SK-N-SH treated with all-trans-retinoic acid at 6 μM for 48 hours (cell line): ENCODE measurements at regions not wholly inside any gene's neighbourhood (a gene's known extent, or its start where the extent isn't known, plus 50 kb on each side); places are given as distances from the start of the nearest gene placed in this dataset.

Source experiments
- ATAC-seq: fragments of 200-7000 bp; cut with Tn5 transposase; 3 replicates; pipeline ENCODE4 v1.9.1; 2020; ENCODE audit warnings: mild to moderate bottlenecking, moderate library complexity
- ARNTL ChIP-seq: fragments of 450-650 bp; formaldehyde crosslinking; IDR thresholded peaks from 2 replicates; pipeline ENCODE4 v1.5.0; 2020; ENCODE audit warnings: low read depth, mild to moderate bottlenecking, moderate library complexity, borderline replicate concordance
- BACH2 ChIP-seq: fragments of 250-450 bp; sonication (Bioruptor Pico); IDR thresholded peaks from 2 replicates; pipeline ENCODE4 v1.9.0; 2021; ENCODE audit warnings: mild to moderate bottlenecking, borderline replicate concordance
- CREB5 ChIP-seq: fragments of 250-450 bp; sonication (Bioruptor Pico); IDR thresholded peaks from 2 replicates; pipeline ENCODE4 v1.5.1; 2020; ENCODE audit warnings: low read depth, mild to moderate bottlenecking, moderate library complexity
- CSDC2 ChIP-seq: fragments of 250-450 bp; sonication (Bioruptor Pico); IDR thresholded peaks from 2 replicates; pipeline ENCODE4 v1.5.0; 2020; ENCODE audit warnings: mild to moderate bottlenecking, moderate library complexity
- CSRNP3 ChIP-seq: fragments of 250-450 bp; sonication (Bioruptor Pico); IDR thresholded peaks from 2 replicates; pipeline ENCODE4 v1.5.1; 2021; ENCODE audit warnings: mild to moderate bottlenecking, moderate library complexity
- ESRRG ChIP-seq: fragments of 250-450 bp; sonication (Bioruptor Pico); IDR thresholded peaks from 2 replicates; pipeline ENCODE4 v1.6.1; 2021; ENCODE audit warnings: mild to moderate bottlenecking
- GLIS3 ChIP-seq: fragments of 250-450 bp; sonication (Bioruptor Pico); IDR thresholded peaks from 2 replicates; pipeline ENCODE4 v1.5.0; 2020; ENCODE audit warnings: mild to moderate bottlenecking, moderate library complexity
- ISL1 ChIP-seq: fragments of 250-450 bp; sonication (Bioruptor Pico); IDR thresholded peaks from 2 replicates; pipeline ENCODE4 v2.1.2; 2022; ENCODE audit warnings: mild to moderate bottlenecking, moderate library complexity
- OSR1 ChIP-seq: fragments of 250-450 bp; sonication (Bioruptor Pico); IDR thresholded peaks from 2 replicates; pipeline ENCODE4 v1.8.0; 2022; ENCODE audit warnings: moderate library complexity, mild to moderate bottlenecking, inconsistent platforms
- PATZ1 ChIP-seq: fragments of 250-450 bp; sonication (Bioruptor Pico); IDR thresholded peaks from 2 replicates; pipeline ENCODE4 v1.8.0; 2020; ENCODE audit warnings: mild to moderate bottlenecking, moderate library complexity, borderline replicate concordance
- POU6F1 ChIP-seq: fragments of 250-450 bp; sonication (Bioruptor Pico); IDR thresholded peaks from 2 replicates; pipeline ENCODE4 v1.8.0; 2021; ENCODE audit warnings: low read depth, mild to moderate bottlenecking, moderate library complexity, borderline replicate concordance
- PPARA ChIP-seq: fragments of 250-450 bp; sonication (Bioruptor Pico); IDR thresholded peaks from 2 replicates; pipeline ENCODE4 v1.5.0; 2020; ENCODE audit warnings: mild to moderate bottlenecking, borderline replicate concordance
- RARB ChIP-seq: fragments of 250-450 bp; sonication (Bioruptor Pico); IDR thresholded peaks from 2 replicates; pipeline ENCODE4 v1.8.0; 2021; ENCODE audit warnings: mild to moderate bottlenecking, moderate library complexity
- SNAI2 ChIP-seq: fragments of 250-450 bp; sonication (Bioruptor Pico); IDR thresholded peaks from 2 replicates; pipeline ENCODE4 v1.5.0; 2020; ENCODE audit warnings: mild to moderate bottlenecking, moderate library complexity
- TCF4 ChIP-seq: fragments of 250-450 bp; sonication (Bioruptor Pico); IDR thresholded peaks from 2 replicates; pipeline ENCODE4 v1.8.0; 2021; ENCODE audit warnings: mild to moderate bottlenecking, moderate library complexity, borderline replicate concordance
- TSHZ2 ChIP-seq: fragments of 250-450 bp; sonication (Bioruptor Pico); IDR thresholded peaks from 2 replicates; pipeline ENCODE4 v1.5.0; 2020; ENCODE audit warnings: mild to moderate bottlenecking, moderate library complexity
- ZC3H10 ChIP-seq: fragments of 250-450 bp; sonication (Bioruptor Pico); IDR thresholded peaks from 2 replicates; pipeline ENCODE4 v1.5.1; 2021; ENCODE audit warnings: mild to moderate bottlenecking, moderate library complexity
- ZFP3 ChIP-seq: fragments of 250-450 bp; sonication (Bioruptor Pico); IDR thresholded peaks from 2 replicates; pipeline ENCODE4 v1.5.0; 2020; ENCODE audit warnings: mild to moderate bottlenecking, moderate library complexity
- ZFP30 ChIP-seq: fragments of 450-650 bp; formaldehyde crosslinking; IDR thresholded peaks from 2 replicates; pipeline ENCODE4 v1.5.0; 2022; ENCODE audit warnings: mild to moderate bottlenecking, moderate library complexity
- ZNF565 ChIP-seq: fragments of 450-650 bp; formaldehyde crosslinking; conservative IDR thresholded peaks from 2 replicates; pipeline ENCODE4 v1.5.0; 2020; ENCODE audit warnings: low read depth, mild to moderate bottlenecking, moderate library complexity
- ZNF70 ChIP-seq: fragments of 450-650 bp; formaldehyde crosslinking; IDR thresholded peaks from 2 replicates; pipeline ENCODE4 v1.5.0; 2020; ENCODE audit warnings: mild to moderate bottlenecking, moderate library complexity
- ZNF8 ChIP-seq: fragments of 450-650 bp; formaldehyde crosslinking; IDR thresholded peaks from 2 replicates; pipeline ENCODE4 v1.5.0; 2020; ENCODE audit warnings: mild to moderate bottlenecking, moderate library complexity

- TF ChIP-seq ARNTL (CRISPR knock-in tag): no peak
- no peak for TF ChIP-seq RARB (CRISPR knock-in tag)
- TF ChIP-seq ZFP3 (CRISPR knock-in tag): no peak
- TF ChIP-seq SNAI2: no peak
- no peak for TF ChIP-seq ZNF565 (CRISPR knock-in tag)
- no peak for TF ChIP-seq GLIS3 (CRISPR knock-in tag)
- TF ChIP-seq CSDC2: no peak
- no peak for TF ChIP-seq BACH2 (CRISPR knock-in tag)
- no peak for TF ChIP-seq PPARA (CRISPR knock-in tag)
- no peak for TF ChIP-seq ZC3H10
- TF ChIP-seq ZNF8 (CRISPR knock-in tag): no peak
- TF ChIP-seq ZNF70 (CRISPR knock-in tag): no peak
- TF ChIP-seq ESRRG (CRISPR knock-in tag): no peak
- TF ChIP-seq ISL1 (CRISPR knock-in tag): no peak
- no peak for TF ChIP-seq CREB5 (CRISPR knock-in tag)
- no peak for TF ChIP-seq OSR1 (CRISPR knock-in tag)
- no peak for TF ChIP-seq ZFP30 (CRISPR knock-in tag)
- TF ChIP-seq TCF4 (CRISPR knock-in tag): no peak
- no peak for TF ChIP-seq TSHZ2 (CRISPR knock-in tag)
- TF ChIP-seq CSRNP3: no peak
These were observed 252.4 kb upstream of the HES1 start for GRCh38 chr3:193883551-193883950.

GRCh38 chr3:193884027-193884426, 251.9 kb upstream of the HES1 start:
- no peak for TF ChIP-seq SNAI2
- no peak for TF ChIP-seq POU6F1 (CRISPR knock-in tag)
- TF ChIP-seq PATZ1 (CRISPR knock-in tag): no peak
- TF ChIP-seq ZNF565 (CRISPR knock-in tag): no peak
- TF ChIP-seq ISL1 (CRISPR knock-in tag): no peak
- TF ChIP-seq ZFP3 (CRISPR knock-in tag): no peak
- no peak for ATAC-seq

More at GRCh38 chr3:193883551-193883950, 252.4 kb upstream of the HES1 start:
- ATAC-seq: no peak

- TF ChIP-seq ISL1 (CRISPR knock-in tag): no peak
- ATAC-seq: no peak
These were observed 251.3 kb upstream of the HES1 start for GRCh38 chr3:193884652-193885051.
